ENCODE measurements at regions not wholly inside any gene's neighbourhood (a gene's known extent, or its start where the extent isn't known, plus 50 kb on each side); places are given as distances from the start of the nearest gene placed in this dataset.
"Not testable (repeated sequence)": the region's sequence is repeated elsewhere in the genome, so short reads cannot be mapped to it uniquely, and the experiment has no call there.

DNA sequence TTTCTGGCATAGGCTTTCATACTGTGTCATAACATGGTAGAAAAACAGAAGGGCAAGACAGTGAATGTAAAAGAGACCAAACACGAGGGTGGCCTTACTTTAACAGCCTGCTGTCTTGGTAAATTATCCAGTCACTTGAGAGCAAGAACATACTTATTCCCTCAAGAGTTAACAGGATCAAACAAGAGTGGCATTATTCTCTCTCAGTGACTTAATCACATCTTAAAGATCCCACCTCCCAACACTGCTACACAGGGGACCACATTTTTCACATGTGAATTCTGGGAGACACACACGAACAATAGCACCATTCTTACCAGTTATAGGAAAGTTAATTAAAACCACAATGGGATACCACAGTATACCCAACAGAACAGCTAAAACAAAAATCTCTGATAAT, 898.0 kb upstream of the C9orf72 start:
- DNase-seq (ENCODE audit: low read depth): no peak

DNA sequence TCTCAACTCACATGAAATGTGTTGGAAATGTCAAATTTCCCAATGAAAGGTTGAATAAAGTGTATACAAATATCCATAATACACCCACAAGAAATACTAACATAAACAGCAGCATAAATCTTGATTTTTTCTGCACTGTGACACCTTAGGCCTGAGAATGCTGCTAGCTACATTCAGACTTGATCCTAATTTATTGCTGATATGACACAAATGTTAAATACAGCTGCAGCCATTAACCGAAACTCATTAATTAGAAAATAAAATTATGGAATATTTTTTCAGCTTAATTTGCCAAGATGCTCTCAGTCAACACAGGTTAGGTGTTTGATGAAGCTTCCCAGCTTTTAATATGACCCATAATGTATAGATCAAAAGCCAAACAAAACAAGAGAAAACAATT, 914.3 kb upstream of the C9orf72 start:
- DNase-seq (ENCODE audit: low read depth): no peak

DNA sequence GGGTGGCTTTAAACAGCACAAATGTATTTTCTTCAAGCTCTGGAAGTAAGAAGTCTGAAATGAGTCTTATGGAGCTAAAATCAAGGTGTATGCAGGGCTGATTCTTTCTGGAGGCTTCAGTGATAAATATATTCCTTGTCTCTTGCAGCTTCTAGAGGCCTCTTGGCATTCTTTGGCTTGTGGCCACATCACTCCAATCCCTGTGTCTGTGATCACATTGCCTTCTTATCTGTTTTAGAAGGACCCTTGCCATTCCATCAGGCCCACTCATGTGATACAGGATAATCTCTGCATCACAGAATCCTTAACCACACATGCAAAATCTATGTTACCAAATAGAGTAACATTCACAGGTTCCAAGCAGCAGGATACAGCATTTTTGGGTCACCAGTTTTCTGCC, 917.8 kb upstream of the C9orf72 start:
- DNase-seq (ENCODE audit: low read depth): no peak

DNA sequence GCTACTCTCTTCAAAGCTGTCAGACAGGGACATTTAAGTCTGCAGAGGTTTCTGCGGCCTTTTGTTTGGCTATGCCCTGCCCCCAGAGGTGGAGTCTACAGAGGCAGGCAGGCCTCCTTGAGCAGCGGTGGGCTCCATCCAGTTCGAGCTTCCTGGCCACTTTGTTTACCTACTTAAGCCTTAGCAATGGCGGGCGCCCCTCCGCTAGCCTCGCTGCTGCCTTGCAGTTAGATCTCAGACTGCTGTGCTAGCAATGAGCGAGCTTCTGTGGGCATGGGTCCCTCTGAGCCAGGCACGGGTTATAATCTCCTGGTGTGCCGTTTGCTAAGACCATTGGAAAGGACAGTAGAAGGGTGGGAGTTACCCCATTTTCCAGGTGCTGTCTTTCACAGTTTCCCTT, 924.9 kb upstream of the C9orf72 start:
- DNase-seq (ENCODE audit: low read depth): not testable (repeated sequence)

DNA sequence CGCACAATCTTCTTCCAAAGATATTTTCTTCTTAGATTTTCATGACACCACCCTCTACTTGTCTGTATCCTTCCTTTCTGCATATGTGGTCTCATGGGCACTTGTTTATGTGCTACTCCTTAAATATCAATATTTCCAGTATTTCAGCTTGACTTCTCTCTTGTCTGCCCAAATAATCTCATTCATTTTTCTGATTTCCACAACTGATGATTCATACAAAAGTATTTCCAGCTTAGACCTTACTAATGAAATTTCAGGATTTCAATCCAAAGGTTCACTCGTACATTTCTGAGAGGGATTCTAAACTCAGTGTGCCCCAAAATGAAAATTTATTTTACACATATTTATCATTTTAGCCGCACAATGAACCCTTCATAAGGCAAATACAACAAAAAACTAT, 928.9 kb upstream of the C9orf72 start:
- no peak for DNase-seq (ENCODE audit: low read depth)

DNA sequence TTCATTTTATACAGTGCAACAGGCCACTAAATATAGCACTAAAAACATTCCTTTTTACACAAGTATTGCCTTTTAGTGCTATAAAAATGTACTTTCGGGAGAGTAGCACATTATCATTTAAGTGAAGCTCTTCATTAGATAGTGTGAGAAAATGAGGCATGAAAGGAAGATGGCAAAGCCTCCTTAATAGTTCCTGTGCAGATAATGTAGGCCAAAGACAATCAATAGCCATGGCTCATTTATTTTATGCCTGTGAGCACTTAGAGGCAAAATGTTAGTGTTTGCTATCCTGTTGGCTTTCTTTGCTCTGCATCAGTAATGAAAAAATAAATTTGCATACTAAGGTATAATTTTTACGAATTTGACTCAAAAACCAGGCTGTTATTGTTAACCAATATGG, 929.5 kb upstream of the C9orf72 start:
- no peak for DNase-seq (ENCODE audit: low read depth)

DNA sequence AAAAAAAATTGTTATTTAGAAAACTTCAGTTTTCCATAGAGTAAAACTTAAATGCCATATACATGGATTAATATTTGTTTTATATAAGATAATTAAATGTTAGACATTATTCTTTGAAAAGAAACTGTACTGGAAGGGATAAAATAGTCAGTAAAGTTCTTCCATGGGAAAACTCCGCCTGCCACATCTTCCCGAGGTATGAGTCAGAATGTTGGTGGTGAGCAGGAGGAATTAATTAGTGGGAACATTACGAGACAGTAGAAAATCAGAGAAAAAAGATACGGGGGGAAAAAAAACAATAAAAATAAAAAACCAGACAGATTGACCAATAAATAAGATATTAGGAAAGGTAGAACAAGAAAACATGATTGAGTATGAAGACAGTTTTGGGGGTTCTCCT, 930.3 kb upstream of the C9orf72 start:
- DNase-seq (ENCODE audit: low read depth): no peak

DNA sequence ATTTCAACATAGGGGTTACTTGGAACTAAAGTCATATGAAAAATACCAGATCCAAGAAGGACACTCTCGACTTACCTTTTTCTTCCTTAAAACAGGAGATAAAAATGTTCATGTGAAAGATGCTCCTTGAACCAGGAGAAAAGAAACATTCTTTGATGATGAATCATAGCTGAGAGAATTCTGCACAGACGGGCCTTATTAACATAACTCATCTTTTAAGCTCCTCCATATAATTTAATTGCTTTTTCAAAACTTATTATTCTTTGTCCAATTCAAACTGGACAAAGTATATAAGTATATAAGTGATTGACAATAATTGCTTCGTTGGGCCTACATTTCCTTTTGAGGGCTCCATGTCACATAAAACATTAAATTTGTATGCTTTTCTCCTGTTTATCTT, 945.2 kb upstream of the C9orf72 start:
- DNase-seq (ENCODE audit: low read depth): no peak

DNA sequence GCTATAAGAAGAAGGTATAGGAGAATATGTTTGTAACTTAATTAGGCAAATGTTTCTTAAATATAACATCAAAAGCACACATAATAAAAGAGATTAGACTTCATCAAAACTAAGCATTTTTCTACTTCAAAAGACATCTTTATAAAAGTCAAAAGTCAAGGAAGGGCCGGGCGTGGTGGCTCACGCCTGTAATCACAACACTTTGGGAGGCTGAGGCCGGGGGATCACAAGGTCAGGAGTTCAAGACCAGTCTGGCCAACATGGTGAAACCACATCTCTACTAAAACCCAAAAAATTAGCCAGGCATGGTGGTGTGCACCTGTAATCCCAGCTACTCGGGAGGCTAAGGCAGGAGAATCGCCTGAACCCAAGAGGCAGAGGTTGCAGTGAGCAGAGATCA, 951.0 kb upstream of the C9orf72 start:
- not testable (repeated sequence) for DNase-seq (ENCODE audit: low read depth)

DNA sequence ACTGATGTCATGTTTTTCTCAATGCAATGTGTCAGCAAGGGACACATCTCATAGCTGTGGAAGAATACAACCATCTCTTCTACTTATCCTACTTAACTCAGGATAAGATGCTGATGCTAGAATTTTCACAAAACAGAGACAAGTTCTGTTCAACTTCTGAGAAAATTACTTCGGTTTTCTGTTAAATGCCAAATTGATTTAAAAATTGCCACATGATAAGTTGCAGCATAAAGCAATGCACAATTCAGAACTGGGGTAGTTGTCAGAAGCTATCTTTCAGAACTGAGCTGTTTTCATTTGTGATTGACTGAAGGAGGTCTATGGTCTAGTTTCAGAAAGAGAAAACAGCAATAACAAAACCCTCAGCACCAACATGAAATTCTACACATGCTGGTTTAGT, 954.8 kb upstream of the C9orf72 start:
- DNase-seq (ENCODE audit: low read depth): no peak

DNA sequence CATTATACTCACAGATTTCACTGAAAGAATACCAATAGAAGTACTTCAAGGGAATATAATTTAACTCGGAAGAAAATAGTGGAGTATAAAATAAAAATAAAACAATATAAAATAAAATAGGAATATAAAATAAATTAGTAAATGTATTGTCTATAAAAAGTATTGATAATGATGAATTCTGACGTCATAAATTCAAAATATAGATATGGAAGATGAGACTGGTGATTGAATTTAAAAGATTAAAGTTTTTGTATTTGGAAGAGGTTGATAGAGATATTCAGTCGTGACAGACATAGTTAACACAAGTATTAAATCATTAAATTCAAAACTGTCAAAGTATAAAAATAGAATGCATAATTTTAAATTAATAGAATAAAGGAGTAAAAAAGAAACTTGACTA, 964.9 kb upstream of the C9orf72 start:
- DNase-seq (ENCODE audit: low read depth): no peak

DNA sequence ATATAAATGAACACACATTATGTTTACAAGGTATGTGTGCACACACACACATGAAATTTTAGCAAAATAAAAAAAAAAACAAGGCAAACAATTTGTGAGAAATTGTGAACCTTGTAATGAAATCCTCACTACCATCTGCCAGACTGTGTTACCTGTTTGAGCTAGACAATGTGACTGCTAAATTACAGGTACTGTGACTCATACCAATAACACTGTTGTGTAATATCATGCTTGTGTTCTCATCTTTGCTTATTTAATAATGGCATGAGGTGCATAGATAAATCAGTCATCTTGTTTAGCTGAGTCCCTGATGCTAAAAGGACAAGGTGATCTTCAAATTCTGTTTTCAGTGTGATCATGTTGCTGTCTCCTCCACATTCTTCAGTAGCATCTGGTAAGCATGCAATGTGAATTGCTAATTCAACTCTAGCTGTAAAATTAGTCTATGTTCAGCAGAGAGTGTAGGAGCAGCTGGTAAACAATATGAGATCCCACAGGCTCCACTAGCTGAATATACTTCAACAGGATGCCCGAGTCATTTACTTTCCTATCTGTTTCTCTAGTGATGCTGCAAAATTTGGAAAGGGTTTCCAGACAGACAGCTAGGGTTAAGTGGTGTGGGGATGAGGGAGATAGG, 966.3 kb upstream of the C9orf72 start:
- DNase-seq (ENCODE audit: low read depth): no peak

DNA sequence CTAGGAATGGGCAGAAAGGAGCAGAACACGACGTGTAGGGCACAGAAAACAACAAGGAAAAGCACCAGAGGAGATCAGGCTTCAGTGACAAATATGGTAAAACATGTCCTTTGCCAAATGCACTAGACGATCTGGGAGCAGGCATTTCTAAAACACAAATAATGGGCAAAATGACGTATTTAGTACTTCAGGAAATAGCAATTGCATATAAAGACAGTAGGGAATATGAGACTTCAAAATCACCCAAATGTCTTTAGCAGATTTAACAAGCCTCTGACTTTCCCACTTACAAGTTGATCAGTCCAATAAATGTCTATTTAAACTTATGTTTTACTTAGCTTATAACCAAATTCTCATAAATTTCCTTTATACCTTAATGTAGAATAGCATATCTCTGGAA, 969.6 kb upstream of the C9orf72 start:
- no peak for DNase-seq (ENCODE audit: low read depth)

DNA sequence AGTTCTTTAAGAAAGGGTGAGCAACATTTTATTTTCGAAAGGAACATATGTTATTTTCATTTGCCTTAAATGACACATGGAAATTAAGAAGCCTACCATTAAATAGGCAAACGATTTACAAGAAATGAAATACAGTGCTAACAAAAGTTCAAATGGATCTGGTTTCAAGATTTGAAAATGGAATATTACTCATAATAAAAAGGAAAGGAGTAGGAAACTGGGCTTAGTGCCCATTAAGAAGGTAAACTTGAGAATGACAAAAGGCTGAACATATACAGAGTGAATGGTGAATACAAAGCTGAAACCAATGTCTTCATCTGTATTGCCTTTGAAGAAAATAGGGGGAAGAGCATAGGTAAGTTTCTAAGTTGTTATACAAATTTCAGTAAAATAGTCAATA, 974.2 kb upstream of the C9orf72 start:
- no peak for DNase-seq (ENCODE audit: low read depth)

DNA sequence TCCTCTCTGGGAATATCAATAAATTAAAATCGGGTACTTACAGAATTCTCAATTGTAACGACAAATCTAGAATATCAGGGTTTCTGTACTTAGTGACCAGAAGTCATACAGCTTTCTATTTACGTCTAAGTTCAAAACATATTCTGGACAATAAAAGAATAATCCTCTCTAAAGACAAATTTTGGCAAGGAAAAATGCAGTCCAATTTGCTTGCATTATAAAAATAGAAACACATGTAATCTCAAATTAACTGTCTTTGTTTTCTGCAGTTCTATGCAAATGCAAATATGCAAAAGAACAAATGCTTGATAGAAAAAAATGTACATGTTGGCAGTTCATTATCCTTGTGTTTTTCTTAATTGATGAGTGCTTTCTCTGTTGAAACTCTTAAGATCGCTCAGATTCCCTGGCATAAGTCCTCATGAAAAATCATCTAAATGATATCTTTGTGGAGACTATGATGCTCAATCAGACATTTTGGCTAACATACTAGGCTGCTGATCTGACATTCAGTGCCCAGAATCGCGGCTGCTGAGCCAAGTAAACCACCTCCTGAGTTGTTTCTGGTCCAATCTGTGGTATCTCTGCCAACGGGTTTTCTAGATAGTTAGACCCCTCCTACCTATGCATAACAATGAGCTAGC, 990.1 kb upstream of the C9orf72 start:
- DNase-seq (ENCODE audit: low read depth): no peak

DNA sequence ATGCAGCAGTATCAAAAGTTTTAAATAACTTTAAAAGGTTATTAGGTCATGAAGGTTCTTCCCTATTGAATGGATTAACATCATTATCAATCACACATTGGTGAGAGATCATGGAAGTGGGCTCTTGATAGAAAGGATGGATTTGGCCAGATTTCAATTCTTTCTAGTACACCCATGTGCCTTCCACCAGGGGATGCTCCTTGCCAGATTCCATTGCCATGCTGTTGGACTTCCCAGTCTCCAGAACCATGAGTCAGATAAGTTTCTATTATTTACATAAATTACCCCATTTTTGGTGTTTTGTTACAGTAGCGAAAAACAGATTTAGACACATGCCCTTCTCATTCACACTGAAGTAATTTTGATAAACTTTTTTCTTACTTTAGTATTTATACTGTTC, 1010.6 kb upstream of the C9orf72 start:
- no peak for DNase-seq (ENCODE audit: low read depth)

DNA sequence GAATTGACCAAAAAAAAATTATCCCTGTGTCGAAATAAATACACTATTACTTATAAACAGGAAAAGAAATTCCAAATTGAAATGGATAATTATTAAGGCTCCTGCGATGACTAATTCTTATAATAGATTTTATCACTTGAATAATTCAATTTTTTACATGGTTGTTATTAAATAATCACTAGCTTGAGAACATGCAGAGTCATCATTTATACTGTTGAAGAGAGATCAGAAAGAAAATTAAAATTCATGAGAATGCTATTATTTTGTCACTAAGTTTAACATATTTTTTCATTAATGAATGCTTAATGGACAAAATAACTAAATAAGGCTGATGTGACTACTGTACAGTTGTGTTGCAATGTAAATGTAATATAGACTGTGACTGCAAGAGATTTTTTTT, 1011.3 kb upstream of the C9orf72 start:
- DNase-seq (ENCODE audit: low read depth): no peak

DNA sequence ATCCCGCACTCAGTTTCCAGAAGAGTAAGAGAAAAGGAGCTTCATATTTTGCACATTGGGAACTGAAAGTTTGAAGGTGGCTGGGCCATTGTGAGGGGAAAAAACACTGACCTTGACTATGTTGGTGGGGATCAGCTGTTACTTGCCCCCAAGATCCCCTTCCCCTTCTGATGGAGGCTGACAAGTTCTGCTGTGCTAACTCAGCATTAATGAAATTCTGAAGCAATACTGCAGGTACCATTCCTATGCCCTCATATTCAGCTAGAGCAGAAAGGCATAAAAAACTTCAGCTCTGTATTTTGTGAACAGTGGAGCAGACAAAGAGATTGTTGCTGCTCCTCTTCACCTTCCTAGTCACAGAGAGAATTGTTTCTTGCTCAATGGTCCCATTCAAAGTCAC, 1013.8 kb upstream of the C9orf72 start:
- no peak for DNase-seq (ENCODE audit: low read depth)

DNA sequence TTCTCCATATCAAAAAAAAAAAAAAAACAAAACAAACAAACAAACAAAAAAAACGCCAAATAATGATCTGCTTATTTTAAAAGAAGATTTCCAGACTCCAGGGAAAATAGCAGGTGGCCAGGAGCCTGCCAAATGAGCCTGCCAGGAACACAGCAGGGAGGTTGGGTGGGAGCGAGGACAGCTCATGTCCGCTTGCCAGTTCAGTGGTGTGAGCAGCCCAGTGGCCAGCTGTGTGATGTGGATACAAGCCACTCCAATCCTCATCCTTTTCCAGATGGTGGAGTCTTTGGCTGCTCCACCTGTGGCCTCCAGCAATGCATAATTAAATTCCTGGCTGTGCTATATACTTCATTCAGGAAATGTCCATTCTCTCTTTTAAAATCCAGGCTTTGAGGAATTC, 1025.1 kb upstream of the C9orf72 start:
- DNase-seq (ENCODE audit: low read depth): no peak

DNA sequence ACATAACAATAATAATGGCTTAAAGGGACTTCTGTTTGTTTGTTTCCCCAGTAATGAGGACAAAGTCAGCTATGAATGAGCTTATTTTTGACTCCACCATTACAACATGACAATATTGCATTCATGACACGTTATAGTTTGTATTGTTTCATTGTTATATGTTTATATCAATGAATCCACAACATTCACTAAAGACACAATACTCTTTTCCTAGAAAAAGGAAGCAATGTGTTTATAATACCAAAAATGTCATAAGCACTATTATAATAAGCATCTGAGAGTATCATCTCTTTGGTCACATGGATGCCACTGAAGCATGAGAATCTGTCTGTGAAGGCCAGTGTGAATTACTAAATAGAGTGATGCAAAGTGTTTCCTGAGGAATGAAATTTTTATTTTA, 1026.9 kb upstream of the C9orf72 start:
- DNase-seq (ENCODE audit: low read depth): no peak

DNA sequence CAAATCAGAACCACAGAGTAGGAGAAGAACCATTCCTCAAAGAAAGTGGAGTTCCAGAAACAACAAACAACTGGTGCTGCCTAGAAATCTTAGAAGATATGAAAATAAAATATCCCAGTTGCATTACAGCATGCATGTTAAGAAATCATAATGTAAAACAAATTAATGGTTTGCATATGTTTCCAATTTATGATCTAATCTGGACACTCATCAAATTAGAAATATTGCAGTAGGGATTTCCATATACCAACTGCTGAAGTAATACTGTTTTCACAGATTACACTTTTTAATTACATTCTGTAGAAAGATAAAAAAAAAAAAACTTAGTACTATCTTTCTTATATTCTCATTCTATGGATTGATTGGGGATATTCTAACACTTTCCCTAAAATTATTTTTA, 1034.6 kb upstream of the C9orf72 start:
- no peak for DNase-seq (ENCODE audit: low read depth)

DNA sequence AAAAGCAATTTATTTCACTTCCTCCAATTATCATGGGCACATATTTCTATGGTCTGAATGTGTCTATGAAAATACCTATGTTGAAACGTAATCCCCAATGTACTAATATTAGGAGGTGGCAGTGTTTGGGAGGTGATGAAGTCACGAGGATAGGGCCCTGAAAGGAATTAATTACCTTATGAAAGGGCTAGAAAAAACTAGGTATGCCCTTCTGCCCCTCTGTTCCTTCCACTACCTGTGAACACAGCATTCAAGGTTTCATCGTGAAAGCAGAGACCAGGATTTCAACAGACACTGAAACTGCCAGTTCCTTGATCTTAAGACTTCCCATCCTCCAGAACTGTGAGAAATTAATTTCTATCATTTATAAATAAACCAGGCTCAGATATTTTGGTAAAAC, 1037.1 kb upstream of the C9orf72 start:
- DNase-seq (ENCODE audit: low read depth): no peak

DNA sequence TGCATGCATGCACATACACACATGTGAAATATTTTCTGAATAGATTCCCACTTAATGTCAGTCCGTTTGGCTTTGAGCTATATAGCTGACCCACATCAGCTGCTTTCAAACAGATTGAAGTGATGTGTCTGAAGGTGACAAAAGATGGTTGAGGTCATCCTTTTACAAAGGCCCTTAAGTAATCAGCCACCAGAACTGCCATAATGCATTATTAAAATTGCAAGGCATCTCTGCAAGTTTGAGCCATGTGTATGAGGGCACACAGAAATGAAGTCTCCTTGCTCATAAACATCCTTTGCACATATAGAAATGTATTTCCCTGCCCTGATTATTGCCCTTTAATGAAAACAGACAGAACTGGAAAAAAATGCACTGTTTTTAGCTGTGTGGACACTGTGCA, 1043.0 kb upstream of the C9orf72 start:
- DNase-seq (ENCODE audit: low read depth): no peak

DNA sequence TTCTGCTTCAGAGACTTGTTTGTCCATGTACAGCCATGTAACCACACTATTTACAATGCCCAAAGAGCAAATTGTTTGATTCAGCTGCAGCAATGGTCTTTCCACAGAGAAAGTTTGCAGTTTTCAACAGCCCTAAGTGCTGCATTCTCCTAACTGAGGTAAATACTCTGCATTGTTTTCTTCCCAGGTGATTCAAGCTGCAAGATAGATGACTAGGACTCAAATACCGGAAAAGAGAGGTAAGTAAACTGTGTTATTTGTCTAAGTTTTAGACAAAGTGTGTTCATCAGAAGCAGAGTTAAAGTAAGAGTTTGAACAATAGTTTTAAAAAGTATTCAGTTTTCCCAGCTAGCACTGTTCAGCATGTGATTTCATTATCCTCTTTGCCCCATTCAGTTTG, 1046.7 kb upstream of the C9orf72 start:
- DNase-seq (ENCODE audit: low read depth): no peak
